ENCODE measurements at regions not wholly inside any gene's neighbourhood (a gene's known extent, or its start where the extent isn't known, plus 50 kb on each side); places are given as distances from the start of the nearest gene placed in this dataset.

DNA sequence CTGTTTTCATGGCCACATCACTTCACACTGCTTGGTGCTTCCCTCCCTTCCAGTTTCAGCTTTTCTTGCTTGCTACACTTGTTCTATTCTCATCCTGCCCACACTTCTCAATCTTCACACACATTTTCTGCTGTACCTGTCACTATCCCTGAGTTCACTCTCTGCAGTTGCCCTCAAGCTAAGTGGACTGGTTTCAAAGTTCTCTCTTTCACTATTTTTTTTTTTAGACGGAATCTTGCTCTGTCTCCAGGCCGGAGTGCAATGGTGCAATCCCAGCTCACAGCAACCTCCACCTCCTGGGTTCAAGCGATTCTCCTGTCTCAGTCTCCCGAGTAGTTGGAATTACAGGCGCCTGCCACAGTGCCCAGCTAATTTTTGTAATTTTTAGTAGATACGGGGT is 130.6 kb upstream of the FAM83B start:
- no peak for DNase-seq (ENCODE audit: low read depth)

DNA sequence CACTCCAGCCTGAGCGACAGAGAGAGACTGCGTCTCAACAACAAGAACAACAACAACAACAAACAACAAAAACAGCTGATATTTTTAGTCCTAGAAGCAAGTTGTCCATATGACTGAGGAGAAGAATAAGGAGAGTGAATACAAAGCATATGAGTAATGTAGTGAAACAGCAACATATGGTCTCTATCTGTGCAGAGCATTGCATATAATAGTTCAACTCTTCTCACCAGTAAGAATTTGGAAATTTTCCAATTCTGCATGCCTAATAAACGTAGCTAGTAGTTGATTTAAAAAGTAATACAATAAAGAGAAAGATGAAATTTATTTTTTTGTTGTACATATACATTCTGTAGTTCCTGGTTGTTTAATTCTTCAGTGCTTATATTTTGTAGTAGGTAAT is 129.7 kb upstream of the FAM83B start:
- no peak for DNase-seq (ENCODE audit: low read depth)

DNA sequence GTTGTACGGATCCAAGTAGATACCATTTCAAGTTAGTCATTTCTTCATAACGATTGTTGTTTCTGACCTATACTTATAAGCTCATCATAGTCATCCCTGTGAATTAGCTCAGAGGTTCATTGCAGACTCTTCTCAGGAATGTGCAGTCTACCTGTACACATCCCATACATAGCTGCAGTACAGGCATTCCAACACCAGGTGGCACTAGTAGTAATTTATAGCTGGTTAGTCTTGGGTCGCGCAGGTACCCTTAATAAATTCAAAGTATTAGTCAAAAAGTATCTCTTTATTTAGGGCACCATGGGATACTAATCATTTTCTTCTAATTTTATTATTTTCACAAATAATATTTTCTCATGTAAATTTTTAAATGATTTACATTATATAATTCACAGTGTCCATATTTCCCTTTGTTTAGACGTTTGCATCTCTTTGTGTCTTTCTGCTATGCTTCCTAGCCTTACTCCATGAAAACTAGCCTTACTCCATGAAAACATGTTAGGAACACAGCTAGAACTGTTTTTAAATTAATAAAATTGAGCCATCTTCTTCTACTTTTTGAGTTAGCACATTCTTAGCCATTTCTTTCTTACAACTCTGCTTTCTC is 128.6 kb upstream of the FAM83B start:
- DNase-seq (ENCODE audit: low read depth) = peak; percentile 38

DNA sequence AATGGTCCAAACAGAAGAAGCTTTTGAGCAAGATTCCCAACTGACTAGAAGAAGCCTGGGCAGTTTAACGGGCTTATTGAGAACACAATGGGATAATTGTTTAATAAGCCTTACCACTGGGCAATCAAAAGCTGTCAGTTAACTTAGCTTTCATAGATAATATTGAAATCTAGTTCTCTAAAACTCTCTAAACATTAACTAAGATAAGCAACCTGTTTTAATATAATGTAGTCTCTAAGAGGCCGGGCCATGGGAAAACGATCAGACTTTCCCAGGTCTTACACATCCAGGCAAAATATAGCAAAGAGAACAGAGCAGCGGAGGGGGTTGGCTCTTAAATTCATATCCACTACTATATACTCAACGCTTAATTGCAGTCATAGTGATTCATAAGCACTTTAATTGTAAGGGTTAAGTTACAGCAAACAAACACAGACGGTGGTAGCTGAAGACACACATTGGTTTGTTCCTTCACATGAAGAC is 128.0 kb upstream of the FAM83B start:
- DNase-seq (ENCODE audit: low read depth) = no peak

DNA sequence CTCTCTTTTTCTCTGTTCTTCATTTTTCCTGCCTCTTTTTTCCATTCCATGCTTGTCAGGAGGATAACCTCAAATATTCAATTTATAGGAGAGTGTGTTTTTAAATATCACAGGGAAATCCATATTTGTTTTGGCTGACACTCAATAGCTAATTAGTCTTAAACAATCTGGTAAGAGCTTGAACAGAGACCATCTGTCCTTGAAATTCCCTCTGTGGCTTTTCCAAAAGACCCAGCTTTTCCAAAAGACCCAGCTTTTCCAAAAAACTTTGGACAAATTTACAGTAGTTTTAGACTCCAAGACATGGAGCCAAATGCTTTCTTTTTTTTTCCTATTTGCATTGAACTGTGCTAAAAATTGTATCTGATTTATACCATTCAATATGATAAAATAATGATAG is 127.4 kb upstream of the FAM83B start:
- no peak for DNase-seq (ENCODE audit: low read depth)

DNA sequence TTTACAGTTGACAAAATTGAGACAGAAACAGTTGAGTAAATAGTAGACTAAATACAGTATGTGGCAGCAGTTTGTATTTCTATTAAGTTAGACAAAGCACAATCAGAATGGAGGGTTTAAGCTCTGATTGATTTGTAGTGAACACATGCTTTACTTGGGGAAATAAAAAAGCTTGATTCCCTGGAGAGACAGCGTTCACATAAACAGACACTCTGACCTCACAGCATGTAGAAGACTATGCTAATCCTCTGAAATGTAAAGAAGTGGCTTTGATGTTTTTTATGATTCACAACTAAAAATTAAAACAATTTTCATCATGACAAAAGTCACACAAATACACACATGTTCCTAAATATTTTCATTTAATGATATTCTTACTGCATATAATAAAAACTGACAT is 126.9 kb upstream of the FAM83B start:
- DNase-seq (ENCODE audit: low read depth) = no peak

DNA sequence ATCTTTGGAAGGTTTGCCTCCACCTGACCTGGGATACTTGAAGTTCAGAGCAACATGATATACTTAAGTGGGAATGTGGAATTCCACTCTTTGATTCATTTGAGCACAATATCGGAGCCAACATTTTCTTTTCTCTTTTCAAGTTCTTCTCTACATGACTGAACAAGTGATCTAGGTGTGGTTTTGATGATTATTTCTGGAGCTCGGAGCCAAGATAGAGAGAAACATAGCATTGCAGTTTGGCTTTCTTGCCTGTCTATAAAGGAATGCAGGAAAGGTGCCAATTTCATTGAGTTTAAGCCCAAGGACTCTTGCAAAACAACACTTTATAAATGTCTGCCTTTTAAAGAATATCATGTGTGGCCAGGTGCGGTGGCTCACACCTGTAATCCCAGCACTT is 124.2 kb upstream of the FAM83B start:
- DNase-seq (ENCODE audit: low read depth) = no peak

DNA sequence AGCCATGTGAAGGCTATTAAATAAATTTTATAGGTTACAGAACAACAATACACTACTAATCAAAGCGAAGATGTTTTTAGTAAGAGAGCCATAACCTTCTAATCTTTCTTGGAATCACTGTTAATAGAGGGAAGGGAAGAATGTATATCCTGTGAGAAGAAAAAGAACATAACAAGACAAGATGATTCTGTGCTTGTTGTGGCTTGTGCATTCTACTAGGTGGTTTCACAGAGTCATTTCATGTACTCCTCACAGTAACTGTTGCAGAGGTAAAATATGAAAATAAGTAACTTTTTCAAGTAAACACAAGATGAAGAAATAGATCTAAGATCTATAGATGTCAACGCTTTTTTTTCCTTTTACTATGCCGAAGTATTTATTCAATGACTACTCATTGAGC is 116.9 kb upstream of the FAM83B start:
- no peak for DNase-seq (ENCODE audit: low read depth)

DNA sequence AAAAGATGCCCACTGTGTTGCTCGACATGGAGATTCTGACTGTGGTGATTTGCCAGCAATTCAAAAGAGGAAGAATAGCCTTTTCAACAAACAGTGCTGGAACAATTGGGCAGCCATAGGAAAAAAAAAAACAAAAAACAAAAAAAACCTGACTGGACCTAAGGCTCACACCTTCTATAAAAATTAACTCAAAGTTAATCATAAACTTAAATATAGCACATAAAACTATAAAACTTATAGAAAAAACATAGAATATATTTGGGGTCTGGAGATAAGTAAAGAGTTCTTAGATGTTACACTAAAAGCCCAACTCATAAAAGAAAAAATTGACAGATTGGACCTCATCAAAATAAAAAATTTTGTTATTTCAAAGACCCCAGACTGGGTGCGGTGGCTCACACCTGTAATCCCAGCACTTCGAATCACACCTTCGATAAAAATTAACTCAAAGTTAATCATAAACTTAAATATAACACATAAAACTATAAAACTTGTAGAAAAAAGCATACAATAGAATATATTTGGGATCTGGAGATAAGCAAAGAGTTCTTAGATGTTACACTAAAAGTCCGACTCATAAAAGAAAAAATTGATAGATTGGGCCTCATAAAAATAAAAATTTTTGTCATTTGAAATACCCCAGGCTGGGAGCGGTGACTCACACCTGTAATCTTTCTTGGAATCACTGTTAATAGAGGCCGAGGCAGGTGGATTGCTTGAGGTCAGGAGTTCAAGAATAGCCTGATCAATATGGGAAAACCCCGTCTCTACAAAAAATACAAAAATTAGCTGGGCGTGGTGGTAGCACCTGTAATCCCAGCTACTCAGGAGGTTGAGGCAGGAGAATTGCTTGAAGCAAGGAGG is 115.6 kb upstream of the FAM83B start:
- no peak for DNase-seq (ENCODE audit: low read depth)

DNA sequence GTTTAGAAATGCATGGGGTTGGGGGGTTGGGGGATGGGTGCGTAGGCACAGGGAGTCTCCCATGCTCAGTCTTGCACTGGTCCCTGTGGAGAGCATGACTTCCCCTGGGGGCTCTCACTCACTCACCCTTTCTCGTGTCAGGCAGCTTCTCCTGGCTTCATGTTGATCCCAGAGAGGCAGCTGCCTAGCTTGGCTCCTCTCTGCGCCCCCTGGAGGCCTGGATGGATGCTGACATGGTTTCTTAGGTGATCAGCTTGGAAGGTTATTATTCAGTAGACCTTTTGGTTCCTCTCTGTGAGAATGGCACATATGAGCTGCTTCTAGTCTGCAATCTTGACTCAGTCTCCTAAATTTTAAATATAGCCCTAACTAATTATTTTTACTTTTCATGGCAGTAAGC is 109.3 kb upstream of the FAM83B start:
- DNase-seq (ENCODE audit: low read depth) = no peak

DNA sequence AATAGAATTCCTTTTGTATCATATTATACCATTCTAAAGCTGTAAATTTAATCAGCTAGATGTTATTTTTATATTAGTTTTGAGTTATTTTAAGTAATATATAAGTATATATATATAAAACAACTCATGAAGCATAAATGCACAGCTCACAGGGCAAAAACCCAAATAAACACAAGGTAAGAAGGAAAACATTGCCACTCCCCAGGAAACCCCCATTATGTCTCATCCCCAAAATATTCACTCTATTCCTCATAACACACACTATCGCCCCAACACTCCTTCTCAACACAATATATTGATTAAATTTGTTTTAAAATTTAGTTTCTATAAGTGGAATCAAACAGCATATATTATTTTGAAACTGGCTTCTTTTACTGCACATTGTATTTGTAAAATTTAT is 98.6 kb upstream of the FAM83B start:
- DNase-seq (ENCODE audit: low read depth) = no peak

DNA sequence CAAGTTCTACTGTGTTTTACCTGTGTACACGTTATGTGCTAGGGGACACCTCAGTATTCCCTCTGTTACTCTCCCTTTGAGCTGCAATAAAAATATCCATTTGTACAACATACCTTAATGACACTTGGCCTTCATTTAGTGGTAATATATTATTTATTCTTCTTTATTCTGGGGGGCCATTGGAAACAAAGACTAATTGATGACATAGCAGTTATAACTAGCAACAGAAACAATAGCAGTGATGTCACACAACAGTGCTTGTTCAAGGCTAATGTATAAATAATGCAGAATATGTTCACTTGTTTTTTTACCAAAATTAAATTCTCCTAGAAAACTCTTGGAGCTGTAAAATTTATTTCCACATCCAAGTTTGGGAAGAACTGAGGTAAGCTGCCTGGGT is 92.2 kb upstream of the FAM83B start:
- no peak for DNase-seq (ENCODE audit: low read depth)

DNA sequence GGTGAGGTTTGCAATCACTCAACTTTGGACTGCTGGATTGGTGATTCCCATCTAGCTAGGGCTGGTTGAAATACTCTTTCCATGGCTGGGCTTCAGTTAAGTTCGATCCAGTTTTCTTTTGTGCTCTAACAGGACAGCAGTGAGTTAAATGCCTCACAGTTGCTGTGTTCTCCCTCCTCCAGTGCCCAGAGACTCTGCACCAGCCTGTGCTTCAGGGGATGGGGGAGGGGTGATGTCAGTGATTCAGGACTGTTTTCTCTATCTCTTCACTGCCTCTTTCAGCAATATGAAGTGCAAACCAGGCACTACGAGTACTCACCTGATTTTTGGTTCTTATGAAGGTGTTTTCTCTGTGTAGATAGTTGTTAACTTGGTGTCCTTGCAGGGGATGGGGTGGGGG is 88.2 kb upstream of the FAM83B start:
- DNase-seq (ENCODE audit: low read depth) = no peak

DNA sequence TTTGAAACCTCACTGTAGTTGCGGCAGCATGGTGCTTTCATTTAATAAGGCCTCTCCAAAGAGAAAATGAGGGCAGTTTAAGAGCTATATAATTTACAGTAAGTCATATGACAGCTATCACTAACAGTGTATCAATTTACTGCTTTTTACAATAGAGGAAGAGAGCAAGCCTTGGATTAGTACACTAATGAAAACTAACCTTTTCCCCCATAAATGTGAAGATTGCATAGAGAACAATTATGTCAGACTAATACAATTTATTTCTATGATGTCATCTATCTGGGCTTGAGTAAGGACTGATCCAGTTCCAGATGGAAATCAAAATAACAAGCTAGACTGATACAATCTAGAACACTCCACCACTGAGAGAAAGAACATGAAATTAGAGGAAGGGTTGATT is 78.1 kb upstream of the FAM83B start:
- DNase-seq (ENCODE audit: low read depth) = no peak

DNA sequence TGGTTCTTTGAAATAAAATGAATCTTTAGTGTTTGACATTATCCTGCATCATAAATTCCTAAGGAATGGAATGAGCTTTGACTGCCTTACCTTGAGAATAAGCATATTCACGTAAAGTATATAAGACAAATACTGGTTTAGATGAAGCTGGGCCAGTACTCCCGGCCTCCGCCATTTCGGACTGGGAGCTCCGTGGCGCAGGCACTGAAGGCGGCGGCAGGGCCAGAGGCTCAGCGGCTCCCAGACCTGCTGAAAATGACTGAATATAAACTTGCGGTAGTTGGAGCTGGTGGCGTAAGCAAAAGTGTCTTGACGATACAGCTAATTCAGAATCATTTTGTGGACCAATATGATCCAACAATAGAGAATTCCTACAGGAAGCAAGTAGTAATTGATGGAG is 76.2 kb upstream of the FAM83B start:
- DNase-seq (ENCODE audit: low read depth) = no peak

DNA sequence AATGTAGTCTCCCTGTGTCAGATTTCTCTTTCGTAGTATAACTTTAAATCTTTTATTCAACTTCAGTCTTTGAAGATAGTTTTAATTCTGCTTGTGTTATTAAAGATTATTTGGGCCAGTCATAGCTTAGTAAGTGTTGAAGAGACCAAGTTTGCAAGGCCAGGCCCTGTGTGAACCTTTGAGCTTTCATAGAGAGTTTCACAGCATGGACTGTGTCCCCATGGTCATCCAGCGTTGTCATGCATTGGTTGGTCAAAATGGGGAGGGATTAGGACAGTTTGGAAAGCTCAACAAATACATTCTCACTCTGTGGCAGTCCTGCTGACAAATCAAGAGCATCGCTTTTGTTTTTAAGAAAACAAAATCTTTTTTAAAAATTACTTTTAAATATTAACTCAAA is 74.6 kb upstream of the FAM83B start:
- no peak for DNase-seq (ENCODE audit: low read depth)

DNA sequence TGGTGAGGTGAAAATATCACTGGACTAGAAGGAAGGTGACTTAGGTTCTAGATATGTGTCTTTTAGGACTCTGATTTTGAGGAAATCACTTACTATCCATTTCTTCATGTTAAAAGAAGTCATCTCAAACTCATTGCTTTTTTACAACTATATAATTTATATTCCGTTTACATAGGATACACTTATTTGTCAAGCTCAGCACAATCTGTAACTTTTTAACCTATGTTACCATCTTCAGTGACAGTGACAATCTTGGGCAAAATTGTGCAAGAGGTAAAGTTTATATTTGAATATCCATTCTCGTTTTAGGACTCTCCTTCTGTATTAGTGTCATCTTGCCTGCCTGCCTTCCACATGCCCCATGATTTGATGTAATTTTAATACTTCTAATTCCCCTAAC is 74.0 kb upstream of the FAM83B start:
- DNase-seq (ENCODE audit: low read depth) = no peak

DNA sequence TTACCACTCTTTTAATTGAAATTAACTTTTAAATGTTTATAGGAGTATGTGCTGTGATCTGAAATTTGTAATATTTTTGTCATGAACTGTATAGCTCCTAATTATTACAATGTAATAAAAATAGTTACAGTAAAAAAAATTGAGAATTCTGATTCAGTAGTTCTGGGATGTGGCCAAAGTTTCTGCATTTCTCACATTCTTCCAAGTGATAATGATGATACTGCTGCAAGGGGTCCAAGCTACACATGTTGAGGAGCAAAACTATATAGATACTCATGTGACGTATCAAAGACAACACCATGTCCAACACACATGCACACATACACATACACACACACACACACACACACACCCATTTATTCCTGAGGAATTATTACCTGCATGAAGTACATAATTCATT is 71.0 kb upstream of the FAM83B start:
- no peak for DNase-seq (ENCODE audit: low read depth)

DNA sequence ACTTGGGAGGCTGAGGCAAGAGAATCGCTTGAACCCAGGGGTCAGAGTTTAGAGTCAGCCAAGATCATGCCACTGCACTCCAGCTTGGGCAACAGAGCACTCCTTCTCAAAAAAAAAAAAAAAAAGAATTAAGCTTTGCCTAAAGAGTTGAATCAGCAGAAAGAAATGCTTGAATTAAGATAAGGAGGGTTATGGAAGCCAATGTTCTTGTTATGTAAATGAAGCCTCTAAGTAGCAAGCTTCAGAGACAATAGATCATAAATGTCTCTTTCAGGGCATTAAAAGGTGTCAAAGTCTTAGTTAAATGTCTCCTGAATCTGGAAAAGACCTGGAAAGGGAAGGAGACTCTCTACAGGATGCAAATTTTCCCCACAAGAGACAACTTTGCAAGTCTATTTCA is 69.7 kb upstream of the FAM83B start:
- DNase-seq (ENCODE audit: low read depth) = no peak

DNA sequence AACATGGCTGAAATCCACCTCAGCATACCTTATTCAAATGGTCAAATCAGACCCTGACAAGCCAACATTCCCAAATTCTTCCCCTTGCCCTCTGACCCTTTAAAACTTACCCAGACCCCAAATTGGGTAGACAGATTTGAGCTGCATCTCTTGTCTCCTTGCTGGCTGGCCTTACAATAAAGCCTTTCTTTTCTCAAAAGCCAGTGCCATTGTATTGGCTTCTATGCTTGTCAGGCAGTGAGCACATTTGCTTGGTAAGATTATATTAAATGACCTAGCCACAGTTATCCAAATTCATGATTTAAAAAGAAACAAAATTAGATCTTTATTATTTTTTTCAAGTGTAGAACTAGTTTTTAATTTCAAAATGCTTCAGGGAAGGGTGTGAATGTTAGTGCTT is 67.8 kb upstream of the FAM83B start:
- DNase-seq (ENCODE audit: low read depth) = no peak

DNA sequence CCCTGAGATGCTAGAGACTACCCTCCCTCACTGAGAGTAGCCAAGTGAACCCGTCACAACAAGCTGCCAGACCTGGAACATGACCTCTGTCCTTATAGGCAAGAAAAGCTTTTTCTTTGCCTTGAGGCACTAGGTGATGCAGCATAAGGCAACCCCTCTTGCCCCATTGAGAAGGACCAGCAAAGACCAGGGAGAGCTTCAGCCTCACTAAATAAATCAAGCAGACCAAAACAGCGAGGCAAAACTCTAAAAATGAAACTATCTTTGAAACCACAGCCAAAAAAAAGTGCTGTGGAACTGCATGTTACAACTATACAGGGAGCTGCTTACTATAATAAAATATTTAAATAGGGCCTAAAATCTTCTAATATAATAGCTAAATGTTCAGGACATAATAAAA is 62.6 kb upstream of the FAM83B start:
- no peak for DNase-seq (ENCODE audit: low read depth)

DNA sequence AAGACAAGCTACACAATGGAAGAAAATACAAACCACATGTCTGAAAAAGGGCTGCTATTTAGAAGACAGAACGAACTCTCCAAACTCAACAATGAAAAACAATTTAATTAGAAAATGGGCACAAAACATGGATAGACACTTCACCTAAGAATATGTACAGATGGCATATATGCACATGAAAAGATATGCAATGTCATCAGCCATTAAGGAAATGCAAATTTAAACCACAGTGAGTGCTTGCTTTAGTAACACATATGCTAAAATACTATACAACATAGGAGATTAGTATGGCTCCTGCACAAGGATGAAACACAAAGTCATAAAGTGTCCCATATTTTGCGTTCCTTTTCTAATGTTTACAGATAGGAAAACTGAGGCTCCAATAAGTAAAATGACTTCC is 60.4 kb upstream of the FAM83B start:
- no peak for DNase-seq (ENCODE audit: low read depth)

DNA sequence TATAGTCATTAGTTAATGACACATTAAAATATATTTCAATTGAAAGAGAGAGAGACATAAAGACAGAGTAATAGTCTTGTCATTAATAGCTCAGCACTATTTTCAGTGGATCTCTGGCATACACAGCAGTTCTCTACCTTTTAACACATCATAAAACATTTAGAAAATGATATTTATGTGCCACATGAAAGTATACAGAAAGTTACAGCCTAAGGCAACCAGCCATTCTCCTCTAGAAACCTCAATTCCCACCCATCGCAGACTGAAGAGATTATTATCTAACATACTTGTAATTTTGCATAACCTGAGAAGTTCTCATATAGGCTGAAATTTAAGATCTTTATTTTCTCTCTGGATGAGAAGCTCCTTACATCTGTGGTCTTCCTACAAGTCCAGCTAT is 58.7 kb upstream of the FAM83B start:
- no peak for DNase-seq (ENCODE audit: low read depth)
